ENCODE measurements at regions not wholly inside any gene's neighbourhood (a gene's known extent, or its start where the extent isn't known, plus 50 kb on each side); places are given as distances from the start of the nearest gene placed in this dataset.

GRCh38 chr4:31929676-31930345 is 1209.6 kb downstream of the PCDH7 start (continued):
- TF ChIP-seq JUN (IDR thresholded peaks at IDR 0.05; ENCODE audit: low read depth, low read length) (no peak), POLR2A (IDR thresholded peaks at IDR 0.05; ENCODE audit: control extremely low read depth in 1 of 2, low read depth in 2 of 2, low read length in 2 of 2) (no peak), RBBP5 (IDR thresholded peaks at IDR 0.05; ENCODE audit: borderline replicate concordance, low read depth, low read length) (no peak), SP4 (IDR thresholded peaks at IDR 0.05; ENCODE audit: low read length) (no peak), SP2 (IDR thresholded peaks at IDR 0.05; ENCODE audit: low read length) (no peak), CTBP2 (IDR thresholded peaks at IDR 0.05; ENCODE audit: borderline replicate concordance, insufficient read depth, insufficient read length, low read length) (no peak), CREB1 (IDR thresholded peaks at IDR 0.05) (no peak)
